NCI-H146 (cell line): ENCODE measurements at regions not wholly inside any gene's neighbourhood (a gene's known extent, or its start where the extent isn't known, plus 50 kb on each side); places are given as distances from the start of the nearest gene placed in this dataset.
"Not testable (repeated sequence)": the region's sequence is repeated elsewhere in the genome, so short reads cannot be mapped to it uniquely, and the experiment has no call there.

Experiments
- DNase-seq: peaks from one replicate; lab custom pipeline; 2025; lab: John Stamatoyannopoulos, UW

- DNase-seq, result no peak
These were observed 61.2 kb upstream of the AKIRIN2 start for GRCh38 chr6:87763276-87763675.

- no peak for DNase-seq
These were observed 60.1 kb upstream of the AKIRIN2 start for GRCh38 chr6:87762116-87762515.

- DNase-seq, result no peak
These were observed 55.8 kb upstream of the AKIRIN2 start for GRCh38 chr6:87757792-87758191.

GRCh38 chr6:87756858-87757257, 54.8 kb upstream of the AKIRIN2 start:
- no peak for DNase-seq

GRCh38 chr6:87755708-87756671, 54.0 kb upstream of the AKIRIN2 start:
- DNase-seq, result no peak

GRCh38 chr6:87754828-87755227, 52.8 kb upstream of the AKIRIN2 start:
- DNase-seq, result no peak

- no peak for DNase-seq
These were observed 51.2 kb upstream of the AKIRIN2 start for GRCh38 chr6:87753131-87753685.

- not testable (repeated sequence) for DNase-seq
These were observed 50.5 kb upstream of the AKIRIN2 start for GRCh38 chr6:87752503-87752902.
